ENCODE measurements at regions not wholly inside any gene's neighbourhood (a gene's known extent, or its start where the extent isn't known, plus 50 kb on each side); places are given as distances from the start of the nearest gene placed in this dataset.
A peak's percentile ranks its signal among the peaks of the same experiment; 100 is the strongest.

DNA sequence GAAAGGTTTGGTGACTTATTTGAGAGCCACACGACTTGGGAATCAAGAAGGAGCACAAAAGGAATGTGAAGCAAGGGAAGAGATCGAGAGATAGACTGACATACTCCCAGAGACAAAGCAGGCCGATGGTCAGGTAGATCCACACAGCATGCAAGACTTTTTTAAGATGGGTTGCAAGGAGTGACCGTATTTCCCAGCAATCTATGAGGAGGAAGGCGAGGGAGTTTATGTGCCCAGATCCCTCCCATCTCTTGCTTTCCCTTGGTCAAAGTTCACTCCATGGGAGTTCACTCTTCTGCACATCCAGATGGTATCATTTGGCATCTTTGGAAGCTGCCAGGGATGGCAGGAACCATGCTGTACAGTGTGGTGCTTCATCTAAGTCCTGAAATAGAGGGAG, 148.9 kb downstream of the RMI1 start:
- TF ChIP-seq, protein P1, sequence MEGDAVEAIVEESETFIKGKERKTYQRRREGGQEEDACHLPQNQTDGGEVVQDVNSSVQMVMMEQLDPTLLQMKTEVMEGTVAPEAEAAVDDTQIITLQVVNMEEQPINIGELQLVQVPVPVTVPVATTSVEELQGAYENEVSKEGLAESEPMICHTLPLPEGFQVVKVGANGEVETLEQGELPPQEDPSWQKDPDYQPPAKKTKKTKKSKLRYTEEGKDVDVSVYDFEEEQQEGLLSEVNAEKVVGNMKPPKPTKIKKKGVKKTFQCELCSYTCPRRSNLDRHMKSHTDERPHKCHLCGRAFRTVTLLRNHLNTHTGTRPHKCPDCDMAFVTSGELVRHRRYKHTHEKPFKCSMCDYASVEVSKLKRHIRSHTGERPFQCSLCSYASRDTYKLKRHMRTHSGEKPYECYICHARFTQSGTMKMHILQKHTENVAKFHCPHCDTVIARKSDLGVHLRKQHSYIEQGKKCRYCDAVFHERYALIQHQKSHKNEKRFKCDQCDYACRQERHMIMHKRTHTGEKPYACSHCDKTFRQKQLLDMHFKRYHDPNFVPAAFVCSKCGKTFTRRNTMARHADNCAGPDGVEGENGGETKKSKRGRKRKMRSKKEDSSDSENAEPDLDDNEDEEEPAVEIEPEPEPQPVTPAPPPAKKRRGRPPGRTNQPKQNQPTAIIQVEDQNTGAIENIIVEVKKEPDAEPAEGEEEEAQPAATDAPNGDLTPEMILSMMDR (IDR thresholded peaks at IDR 0.05) = no peak
- no peak for TF ChIP-seq POLR2A (IDR thresholded peaks at IDR 0.05)
- H3K9me3 ChIP-seq = no peaks in the 10 kb centered on the region
- H3K4me1 ChIP-seq = no peaks in the 10 kb centered on the region
- H3K36me3 ChIP-seq = no peaks in the 10 kb centered on the region
- no peak overlapping the region for H3K4me3 ChIP-seq
- H3K27me3 ChIP-seq = no peaks in the 10 kb centered on the region
- DNase-seq = peak in 2 of 3 donors; percentile 43 to 47
- no peak overlapping the region for H3K27ac ChIP-seq

DNA sequence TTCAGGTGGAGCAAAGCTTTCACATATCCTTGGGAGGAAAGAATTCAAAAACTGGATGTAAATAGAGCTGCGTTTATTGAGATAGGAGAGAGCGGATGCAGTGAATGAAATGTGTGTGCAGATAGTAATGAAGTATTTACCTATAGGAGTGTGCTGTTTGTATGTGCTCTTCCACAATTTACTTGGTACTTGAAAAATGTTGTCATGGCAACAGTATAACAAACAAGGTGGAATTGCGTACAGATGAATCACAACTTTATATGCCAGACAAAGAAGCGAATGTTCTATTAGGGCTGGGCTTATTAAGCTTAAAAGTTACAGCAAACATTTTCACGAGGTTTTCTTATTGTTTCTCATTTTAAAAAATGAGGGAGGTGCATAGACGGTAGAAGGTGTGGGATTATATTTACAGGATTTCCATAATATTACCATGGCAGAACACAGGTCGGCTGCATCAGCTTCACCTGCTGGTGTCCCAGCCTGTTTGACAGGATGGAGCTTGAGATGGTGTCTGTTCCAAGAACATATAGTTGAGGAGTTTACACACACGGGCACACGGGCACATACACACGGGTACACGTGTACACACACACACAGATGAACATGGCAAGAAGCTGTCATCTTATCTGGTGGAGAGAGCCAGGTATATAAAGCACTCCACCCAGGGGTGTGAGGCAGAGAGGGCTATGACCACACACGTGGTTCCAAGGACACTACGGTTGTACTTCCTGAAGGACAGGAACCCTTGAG, 155.7 kb downstream of the RMI1 start:
- peak overlapping the region in 2 of 4 donors; percentile 34 to 45 for H3K27ac ChIP-seq
- TF ChIP-seq POLR2A (IDR thresholded peaks at IDR 0.05) = no peak
- TF ChIP-seq, protein P1 (IDR thresholded peaks at IDR 0.05) = no peak
- DNase-seq = peak in 2 of 3 donors; percentile 55 to 60
- H3K9me3 ChIP-seq = no peaks in the 10 kb centered on the region
- H3K36me3 ChIP-seq = no peaks in the 10 kb centered on the region
- H3K27me3 ChIP-seq = no peaks in the 10 kb centered on the region
- H3K4me3 ChIP-seq = no peak overlapping the region
- peaks cover 0 to 38% (median 2%) of the 10 kb centered on the region in 4 donors for H3K4me1 ChIP-seq

DNA sequence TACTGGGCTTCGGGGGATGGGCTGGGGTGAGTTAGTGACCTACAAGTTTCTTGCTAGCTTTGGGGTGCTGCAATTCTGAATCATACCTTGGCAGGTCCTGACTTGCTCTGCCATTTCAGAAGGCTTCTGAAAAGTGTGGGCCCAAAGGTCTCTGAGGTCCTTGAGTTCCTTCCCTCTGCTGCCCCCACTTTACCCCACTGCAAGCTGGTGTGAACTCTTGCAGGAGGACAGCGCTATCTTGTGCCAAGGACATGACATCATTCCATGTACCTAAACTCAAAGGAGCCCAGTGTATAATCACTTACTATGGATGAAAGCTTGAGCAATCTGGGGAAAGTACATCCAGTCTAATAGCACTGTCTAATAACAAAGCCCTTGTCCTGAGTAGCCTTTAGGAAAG, 157.4 kb downstream of the RMI1 start:
- DNase-seq = peak in 2 of 3 donors; percentile 57 to 65
- Histone ChIP-seq H3K4me3 (no peak overlapping the region), H3K27me3 (no peaks in the 10 kb centered on the region), H3K36me3 (no peaks in the 10 kb centered on the region), H3K4me1 (peaks cover 0 to 38% (median 2%) of the 10 kb centered on the region in 4 donors), H3K27ac (peak overlapping the region in 1 of 4 donors; percentile 35), H3K9me3 (no peaks in the 10 kb centered on the region)
- TF ChIP-seq, protein P1 (IDR thresholded peaks at IDR 0.05) = peak in 1 of 6 experiments; percentile 10
- no peak for TF ChIP-seq POLR2A (IDR thresholded peaks at IDR 0.05)

DNA sequence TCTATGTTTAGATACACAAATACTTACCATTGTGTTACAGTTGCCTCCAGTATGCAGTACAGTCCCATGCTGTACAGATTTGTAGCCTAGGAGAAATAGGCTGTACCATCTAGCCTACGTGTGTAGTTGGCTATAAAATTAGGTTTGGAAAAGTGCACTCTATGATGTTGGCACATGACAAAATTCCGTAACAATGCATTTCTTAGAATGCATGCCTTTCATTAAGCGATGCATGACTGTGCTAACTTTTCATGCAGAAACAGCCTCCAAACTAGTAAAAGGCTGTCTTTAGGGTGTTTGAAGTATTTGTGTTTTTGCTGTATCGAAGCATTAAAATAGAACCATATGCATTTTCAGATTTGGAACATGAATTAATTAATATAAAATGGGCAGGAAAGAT, 157.9 kb downstream of the RMI1 start:
- TF ChIP-seq, protein P1 (IDR thresholded peaks at IDR 0.05) = no peak
- no peak for TF ChIP-seq POLR2A (IDR thresholded peaks at IDR 0.05)
- DNase-seq = no peak
- H3K27ac ChIP-seq = peak overlapping the region in 2 of 4 donors; percentile 27 to 35
- peaks cover 0 to 38% (median 2%) of the 10 kb centered on the region in 4 donors for H3K4me1 ChIP-seq
- no peaks in the 10 kb centered on the region for H3K36me3 ChIP-seq
- no peaks in the 10 kb centered on the region for H3K27me3 ChIP-seq
- H3K9me3 ChIP-seq = no peaks in the 10 kb centered on the region
- no peak overlapping the region for H3K4me3 ChIP-seq

DNA sequence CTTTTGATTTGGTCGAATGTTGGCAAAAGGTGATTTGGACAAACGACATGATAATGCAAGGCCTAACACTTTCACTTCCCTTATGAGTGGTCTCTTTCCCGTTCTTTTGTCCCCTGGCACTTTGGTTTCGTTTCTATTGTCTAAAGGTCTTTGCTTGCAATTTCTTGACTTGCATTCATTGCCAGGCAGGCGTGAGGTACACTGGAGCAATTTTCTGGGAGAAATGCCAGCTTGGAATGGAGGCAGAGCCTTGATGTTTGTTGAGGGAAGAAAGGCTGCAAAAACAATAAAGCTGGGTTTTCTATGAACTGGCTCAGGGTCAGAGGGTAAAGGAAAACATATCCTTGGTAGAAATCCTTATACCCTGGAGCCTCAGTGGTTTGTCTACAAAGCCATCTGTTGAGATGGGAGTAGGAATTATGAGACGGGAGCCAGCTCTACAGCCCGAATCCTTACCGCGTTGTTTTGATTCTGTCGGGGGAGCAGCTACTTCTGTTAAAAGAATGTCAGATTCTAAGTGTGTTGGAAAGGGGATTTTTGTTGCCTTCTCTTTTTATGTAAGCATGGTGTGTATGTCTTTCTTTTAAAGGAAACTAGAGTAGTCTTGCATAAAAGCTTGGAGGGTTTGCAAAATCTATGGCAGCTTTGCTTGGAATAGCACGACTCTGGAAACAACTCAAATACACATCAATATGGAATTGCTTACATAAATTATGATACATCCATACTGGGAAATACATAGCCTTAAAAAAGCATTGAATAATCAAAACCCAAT, 158.9 kb downstream of the RMI1 start:
- Histone ChIP-seq H3K36me3 (no peaks in the 10 kb centered on the region), H3K9me3 (no peaks in the 10 kb centered on the region), H3K27me3 (no peaks in the 10 kb centered on the region), H3K4me1 (peaks cover 0 to 38% (median 2%) of the 10 kb centered on the region in 4 donors), H3K27ac (peak overlapping the region in 2 of 4 donors; percentile 27 to 44), H3K4me3 (no peak overlapping the region)
- no peak for TF ChIP-seq POLR2A (IDR thresholded peaks at IDR 0.05)
- TF ChIP-seq, protein P1 (IDR thresholded peaks at IDR 0.05) = no peak
- DNase-seq = peak in 1 of 3 donors; percentile 69
